ENCODE measurements at regions not wholly inside any gene's neighbourhood (a gene's known extent, or its start where the extent isn't known, plus 50 kb on each side); places are given as distances from the start of the nearest gene placed in this dataset.

- no peak for TF ChIP-seq CTCF (IDR thresholded peaks at IDR 0.05)
- no peak for TF ChIP-seq POLR2A (IDR thresholded peaks at IDR 0.05)
Measured at GRCh38 chr14:105865904-105866840, 339.8 kb downstream of the TMEM121 start.

Measured in body of pancreas (tissue), 4 donors.